Smooth muscle cell (in vitro differentiated cells): ENCODE measurements at regions not wholly inside any gene's neighbourhood (a gene's known extent, or its start where the extent isn't known, plus 50 kb on each side); places are given as distances from the start of the nearest gene placed in this dataset.

Experiments used
- DNase-seq: peaks from one replicate; lab custom pipeline; 2025; ENCODE audit not compliant: unreplicated experiment; lab: John Stamatoyannopoulos, UW
- H2AFZ ChIP-seq: fragments of 200-600 bp; sonication (generic); 2 replicates; pipeline ENCODE4 v1.6.0; 2016; ENCODE audit warnings: antibody characterized with exemption, low read depth, mild to moderate bottlenecking
- H3F3A ChIP-seq: fragments of 200-600 bp; sonication (generic); 2 replicates; pipeline ENCODE4 v1.6.0; 2017; ENCODE audit warnings: antibody characterized with exemption, low read depth
- H3K27ac ChIP-seq: fragments of 200-600 bp; sonication (generic); 2 replicates; pipeline ENCODE4 v1.5.1; 2016; ENCODE audit warnings: low read depth, mild to moderate bottlenecking
- H3K27me3 ChIP-seq: fragments of 200-600 bp; sonication (generic); 2 replicates; pipeline ENCODE4 v1.6.1; 2016; ENCODE audit warnings: low read depth, mild to moderate bottlenecking
- H3K36me3 ChIP-seq: fragments of 200-600 bp; sonication (generic); 2 replicates; pipeline ENCODE4 v1.5.1; 2016; ENCODE audit warnings: low read depth
- H3K4me1 ChIP-seq: fragments of 200-600 bp; sonication (generic); 2 replicates; pipeline ENCODE4 v1.5.1; 2016; ENCODE audit warnings: low read depth
- H3K4me2 ChIP-seq: fragments of 200-600 bp; sonication (generic); 2 replicates; pipeline ENCODE4 v1.6.0; 2016; ENCODE audit warnings: mild to moderate bottlenecking
- H3K4me3 ChIP-seq: fragments of 200-600 bp; sonication (generic); 2 replicates; pipeline ENCODE4 v1.5.1; 2016; ENCODE audit warnings: mild to moderate bottlenecking
- H3K79me2 ChIP-seq: fragments of 200-600 bp; sonication (generic); 2 replicates; pipeline ENCODE4 v1.6.0; 2016; ENCODE audit warnings: low read depth, mild to moderate bottlenecking
- H3K9ac ChIP-seq: fragments of 200-600 bp; sonication (generic); 2 replicates; pipeline ENCODE4 v1.6.0; 2016; ENCODE audit warnings: low read depth
- H3K9me3 ChIP-seq: fragments of 200-600 bp; sonication (generic); replicated peaks from 2 replicates; pipeline ENCODE4 v1.5.1; 2016; ENCODE audit warnings: low read depth
- H4K20me1 ChIP-seq: fragments of 200-600 bp; sonication (generic); 2 replicates; pipeline ENCODE4 v1.6.0; 2016; ENCODE audit warnings: low read depth
- WGBS: methylation state at CpG from one replicate; pipeline ENCODE4 v1.1.7; 2016; ENCODE audit warnings: low lambda C conversion rate; 5-methylcytosine and 5-hydroxymethylcytosine counted together
- TF ChIP-seq, protein P1 (sequence below): fragments of 200-600 bp; sonication (generic); IDR thresholded peaks from 2 replicates; pipeline ENCODE4 v1.5.1; 2017; ENCODE audit warnings: borderline replicate concordance, mild to moderate bottlenecking, antibody characterized with exemption; ENCODE audit not compliant: insufficient read depth, poor library complexity, severe bottlenecking

DNA sequence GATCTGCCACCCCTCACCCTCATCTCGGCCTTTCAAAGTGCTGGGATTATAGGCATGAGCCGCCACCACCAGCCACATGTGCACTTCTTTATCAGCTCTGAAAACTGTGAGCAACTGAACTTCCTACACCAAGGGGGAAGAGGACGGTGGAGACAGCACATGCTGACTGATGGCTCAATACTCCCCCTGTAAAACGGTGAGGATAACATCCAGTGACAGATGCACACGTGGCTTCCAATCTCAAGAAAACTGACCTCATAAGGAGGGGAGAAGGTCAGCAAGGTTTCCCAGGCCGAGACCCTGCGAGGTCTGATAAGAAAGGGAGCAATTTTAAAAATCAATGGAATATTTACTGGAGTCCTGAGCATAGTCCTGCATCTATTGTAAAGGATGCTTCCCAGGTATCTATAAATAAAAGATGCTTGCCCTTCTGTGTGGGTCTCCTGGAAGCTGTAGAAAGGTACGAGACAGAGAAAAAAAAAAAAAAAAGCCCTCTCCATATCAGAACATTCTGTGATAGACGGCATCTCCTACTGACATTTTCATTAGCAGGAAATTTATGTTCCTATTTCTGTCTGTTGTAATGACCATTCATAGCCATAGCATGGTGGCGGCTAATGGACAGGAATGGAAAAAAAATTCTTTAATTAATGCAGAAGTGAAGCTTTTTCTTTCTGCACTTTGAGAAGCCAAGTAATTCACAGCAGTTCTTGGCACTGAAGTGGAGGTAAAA lies 385.1 kb downstream of the ZNF536 start:
- WGBS: 83% methylated on average over 10 of the region's 10 CpGs
- Histone ChIP-seq H3K27me3 (no peaks in the 10 kb centered on the region), H3K79me2 (no peaks in the 10 kb centered on the region), H3F3A (no peaks in the 10 kb centered on the region), H3K9ac (no peak overlapping the region), H3K4me3 (no peak overlapping the region), H3K27ac (no peak overlapping the region), H3K9me3 (no peaks in the 10 kb centered on the region), H3K4me2 (no peak overlapping the region), H4K20me1 (no peaks in the 10 kb centered on the region), H3K36me3 (no peaks in the 10 kb centered on the region), H3K4me1 (no peaks in the 10 kb centered on the region), H2AFZ (no peak overlapping the region)
- TF ChIP-seq, protein P1, sequence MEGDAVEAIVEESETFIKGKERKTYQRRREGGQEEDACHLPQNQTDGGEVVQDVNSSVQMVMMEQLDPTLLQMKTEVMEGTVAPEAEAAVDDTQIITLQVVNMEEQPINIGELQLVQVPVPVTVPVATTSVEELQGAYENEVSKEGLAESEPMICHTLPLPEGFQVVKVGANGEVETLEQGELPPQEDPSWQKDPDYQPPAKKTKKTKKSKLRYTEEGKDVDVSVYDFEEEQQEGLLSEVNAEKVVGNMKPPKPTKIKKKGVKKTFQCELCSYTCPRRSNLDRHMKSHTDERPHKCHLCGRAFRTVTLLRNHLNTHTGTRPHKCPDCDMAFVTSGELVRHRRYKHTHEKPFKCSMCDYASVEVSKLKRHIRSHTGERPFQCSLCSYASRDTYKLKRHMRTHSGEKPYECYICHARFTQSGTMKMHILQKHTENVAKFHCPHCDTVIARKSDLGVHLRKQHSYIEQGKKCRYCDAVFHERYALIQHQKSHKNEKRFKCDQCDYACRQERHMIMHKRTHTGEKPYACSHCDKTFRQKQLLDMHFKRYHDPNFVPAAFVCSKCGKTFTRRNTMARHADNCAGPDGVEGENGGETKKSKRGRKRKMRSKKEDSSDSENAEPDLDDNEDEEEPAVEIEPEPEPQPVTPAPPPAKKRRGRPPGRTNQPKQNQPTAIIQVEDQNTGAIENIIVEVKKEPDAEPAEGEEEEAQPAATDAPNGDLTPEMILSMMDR: no peak
- DNase-seq: no peak

DNA sequence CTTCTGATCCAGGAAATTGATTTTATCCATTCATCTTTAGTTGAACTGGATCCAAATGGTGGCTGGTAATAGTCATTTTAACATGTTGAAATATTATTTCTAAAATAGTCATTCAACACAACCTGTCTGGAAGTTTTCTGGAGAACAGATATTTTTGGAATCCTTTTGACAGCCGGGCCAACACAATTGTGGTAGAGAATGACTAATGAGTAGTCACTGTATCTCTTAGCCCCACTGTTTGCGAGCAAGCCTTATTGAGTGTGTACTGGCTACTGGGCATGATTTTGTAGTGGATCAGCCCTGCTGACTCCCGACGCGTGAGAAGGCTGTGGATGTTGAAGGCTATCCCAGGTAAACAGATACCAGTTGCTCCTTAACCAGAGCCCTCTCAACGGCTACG lies 383.4 kb downstream of the ZNF536 start:
- H3K9ac ChIP-seq: no peak overlapping the region
- WGBS: 92% methylated on average over 7 of the region's 7 CpGs

DNA sequence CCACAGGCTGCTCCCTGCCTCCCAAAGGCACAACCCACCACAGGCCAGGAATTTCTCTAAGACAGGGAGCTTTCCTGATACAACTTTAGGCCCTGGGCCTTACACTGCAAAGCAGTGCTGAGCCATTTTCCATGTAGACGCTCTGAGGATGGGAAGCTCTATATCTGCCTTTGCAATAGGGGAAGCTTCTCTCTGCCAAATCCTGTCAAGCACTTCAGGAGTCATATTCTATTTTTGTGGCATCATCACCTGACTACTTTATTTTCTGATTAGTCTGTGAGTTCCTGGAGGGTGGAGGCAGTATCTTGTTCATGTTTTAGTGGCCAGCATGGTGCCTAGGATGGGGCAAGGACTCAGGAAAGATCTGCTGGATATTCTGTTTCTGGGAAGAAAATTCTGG lies 382.0 kb downstream of the ZNF536 start:
- Histone ChIP-seq H3K36me3 (no peaks in the 10 kb centered on the region), H3K27ac (no peak overlapping the region), H3F3A (no peaks in the 10 kb centered on the region), H3K9me3 (no peaks in the 10 kb centered on the region), H3K4me2 (no peak overlapping the region), H3K27me3 (no peaks in the 10 kb centered on the region), H4K20me1 (no peaks in the 10 kb centered on the region), H3K4me1 (no peaks in the 10 kb centered on the region), H2AFZ (no peak overlapping the region), H3K9ac (no peak overlapping the region), H3K79me2 (no peaks in the 10 kb centered on the region), H3K4me3 (no peak overlapping the region)
- TF ChIP-seq, protein P1: no peak
- 97% methylated on average over 1 of the region's 1 CpG for WGBS
- no peak for DNase-seq

More for the DNA sequence above, 383.4 kb downstream of the ZNF536 start:
- Histone ChIP-seq H3K4me3 (no peak overlapping the region), H3K36me3 (no peaks in the 10 kb centered on the region), H3K4me1 (no peaks in the 10 kb centered on the region), H2AFZ (no peak overlapping the region), H3K27me3 (no peaks in the 10 kb centered on the region), H3K9me3 (no peaks in the 10 kb centered on the region), H3K27ac (no peak overlapping the region), H3K4me2 (no peak overlapping the region), H3F3A (no peaks in the 10 kb centered on the region), H3K79me2 (no peaks in the 10 kb centered on the region), H4K20me1 (no peaks in the 10 kb centered on the region)
- TF ChIP-seq, protein P1: no peak
- DNase-seq: no peak

DNA sequence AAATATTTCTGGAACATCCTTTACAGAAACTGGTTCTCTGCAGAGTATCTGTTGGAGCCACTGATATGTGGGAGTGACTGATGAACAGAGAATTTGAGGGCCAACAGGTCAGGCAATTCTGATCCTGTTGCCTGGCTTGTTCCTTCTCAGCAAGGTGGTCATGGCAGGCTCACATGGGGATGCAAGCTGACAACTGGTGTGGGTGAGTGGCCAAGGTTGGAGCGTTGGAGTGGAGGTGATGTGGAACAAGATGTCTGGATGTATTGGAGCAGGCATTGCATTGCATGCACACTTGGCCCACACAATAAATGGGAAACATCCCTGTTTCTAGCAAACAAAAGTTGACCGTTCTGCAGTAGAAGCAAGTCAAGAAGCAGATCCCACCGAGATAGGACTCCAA lies 380.7 kb downstream of the ZNF536 start:
- Histone ChIP-seq H3K27ac (no peak overlapping the region), H3K4me3 (no peak overlapping the region), H3F3A (no peaks in the 10 kb centered on the region), H3K9ac (no peak overlapping the region), H3K4me2 (no peak overlapping the region), H2AFZ (no peak overlapping the region), H3K79me2 (no peaks in the 10 kb centered on the region), H4K20me1 (no peaks in the 10 kb centered on the region), H3K9me3 (no peaks in the 10 kb centered on the region), H3K36me3 (no peaks in the 10 kb centered on the region), H3K4me1 (no peaks in the 10 kb centered on the region), H3K27me3 (no peaks in the 10 kb centered on the region)
- TF ChIP-seq, protein P1: no peak
- WGBS: 91% methylated on average over 3 of the region's 3 CpGs
- no peak for DNase-seq
